Putamen (tissue), 1 donor: ENCODE measurements at regions not wholly inside any gene's neighbourhood (a gene's known extent, or its start where the extent isn't known, plus 50 kb on each side); places are given as distances from the start of the nearest gene placed in this dataset.

Source experiments
- DNase-seq: peaks from one replicate; pipeline ENCODE4 v3.0.0-alpha.2; 2016; ENCODE audit warnings: low spot score

DNA sequence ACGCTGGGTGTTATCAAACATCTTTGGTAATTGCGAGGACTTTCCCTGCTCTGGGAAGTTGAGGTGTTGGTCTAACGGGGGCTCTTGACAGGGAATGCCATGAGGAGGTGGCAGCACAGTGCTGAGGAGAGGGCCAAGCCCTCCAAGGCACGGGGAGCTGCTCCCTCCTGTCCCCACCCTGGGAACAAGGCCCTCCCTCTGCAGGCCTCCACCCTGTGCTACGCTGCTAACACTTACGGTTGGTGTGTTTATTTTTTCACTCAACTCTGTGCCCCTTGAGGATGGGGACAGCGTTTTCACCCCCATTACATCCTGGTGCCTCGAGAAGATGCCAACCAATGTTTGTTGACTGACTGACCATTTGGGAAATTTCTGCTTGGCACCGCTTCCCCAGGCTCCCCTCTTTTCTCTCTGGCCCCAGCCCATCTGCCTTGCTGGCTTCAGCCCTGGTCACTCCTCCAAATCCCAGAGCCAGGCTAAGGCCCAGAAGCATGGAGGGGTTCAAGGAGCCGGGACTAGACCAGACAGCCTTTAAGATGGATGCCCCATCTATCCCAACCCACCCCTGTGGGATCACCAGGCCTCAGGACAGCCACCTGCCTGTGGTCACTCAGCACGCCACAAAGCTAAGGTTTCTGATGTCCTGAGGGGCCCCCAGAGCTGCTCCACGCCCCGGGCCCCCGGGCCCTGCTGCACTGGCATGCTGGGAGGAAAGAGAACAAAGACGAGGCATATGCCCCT is 125.7 kb downstream of the BARX1 start:
- DNase-seq: no peak

DNA sequence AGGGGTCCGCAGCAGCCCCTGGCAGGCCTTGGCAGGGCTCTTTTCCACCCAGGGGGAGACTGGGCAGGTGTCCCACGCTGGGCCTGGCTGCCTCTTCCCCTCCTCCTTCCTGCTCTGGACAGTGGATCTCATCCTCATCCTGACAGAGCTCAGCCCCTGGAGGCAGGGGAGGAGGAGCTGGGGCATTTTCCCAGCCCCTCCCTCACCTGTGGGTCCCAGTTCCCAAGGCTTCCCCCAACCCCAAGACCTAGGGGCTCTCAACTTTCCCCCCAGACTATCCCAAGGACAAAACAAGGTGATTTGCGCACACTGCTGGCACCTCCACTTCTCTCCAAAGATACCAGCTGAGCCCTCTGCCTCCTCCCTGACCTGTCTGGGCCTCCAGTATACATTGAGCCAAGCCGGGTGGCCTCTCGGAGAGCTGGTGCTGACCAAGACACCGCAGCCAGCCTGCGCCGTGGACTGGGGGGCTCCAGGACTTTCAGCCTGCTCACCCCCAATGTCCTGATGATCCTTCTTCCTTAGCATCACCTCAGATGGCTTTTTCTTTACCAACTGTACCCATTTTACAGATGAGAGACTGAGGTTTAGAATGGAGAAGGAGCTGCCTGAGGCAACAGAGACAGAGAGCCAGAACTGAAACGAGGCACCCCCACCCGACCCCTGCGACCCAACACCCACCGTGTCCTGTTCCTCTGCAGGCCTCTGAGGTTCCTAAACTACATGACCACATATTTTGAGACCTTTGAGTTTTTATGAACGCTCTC is 126.6 kb downstream of the BARX1 start:
- DNase-seq: no peak

DNA sequence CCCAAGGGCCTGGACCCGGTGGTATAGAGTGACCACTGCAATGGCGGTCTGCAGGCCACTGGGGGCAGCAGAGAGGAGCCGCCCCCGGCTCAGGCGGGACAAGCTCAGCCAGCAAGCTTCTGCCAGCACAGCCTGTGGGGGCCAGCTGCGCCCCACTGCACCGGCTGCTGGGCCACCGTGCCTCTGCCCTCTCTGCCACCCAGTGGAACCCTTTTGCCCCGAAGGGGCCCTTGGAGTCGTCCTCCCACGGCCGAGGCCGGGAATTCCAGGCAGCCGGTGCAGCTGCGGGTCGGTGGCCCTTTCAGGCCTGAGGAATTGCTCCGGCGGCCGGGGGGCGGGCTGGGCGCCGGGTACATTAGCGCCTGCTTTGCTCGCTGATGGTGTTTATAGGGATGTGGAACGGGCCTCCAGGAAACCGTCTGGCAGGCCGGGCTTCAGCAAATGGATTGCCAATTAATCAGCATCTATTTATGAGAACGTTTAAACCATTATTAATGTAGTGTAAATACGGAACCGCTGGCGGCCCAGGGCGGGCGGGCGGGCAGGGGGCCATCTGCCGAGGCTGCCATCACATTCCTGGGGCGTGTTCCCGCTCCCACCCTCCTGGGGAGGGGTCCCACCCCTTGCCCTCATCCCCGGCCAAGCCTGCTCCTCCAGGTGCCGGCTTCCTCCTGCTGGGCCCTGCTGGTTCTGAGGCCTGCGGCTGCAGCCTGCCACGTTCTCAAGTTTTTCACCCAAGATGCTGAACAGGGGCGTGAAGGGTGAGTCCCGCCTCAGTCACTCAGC is 127.4 kb downstream of the BARX1 start:
- DNase-seq: peak; percentile 15

DNA sequence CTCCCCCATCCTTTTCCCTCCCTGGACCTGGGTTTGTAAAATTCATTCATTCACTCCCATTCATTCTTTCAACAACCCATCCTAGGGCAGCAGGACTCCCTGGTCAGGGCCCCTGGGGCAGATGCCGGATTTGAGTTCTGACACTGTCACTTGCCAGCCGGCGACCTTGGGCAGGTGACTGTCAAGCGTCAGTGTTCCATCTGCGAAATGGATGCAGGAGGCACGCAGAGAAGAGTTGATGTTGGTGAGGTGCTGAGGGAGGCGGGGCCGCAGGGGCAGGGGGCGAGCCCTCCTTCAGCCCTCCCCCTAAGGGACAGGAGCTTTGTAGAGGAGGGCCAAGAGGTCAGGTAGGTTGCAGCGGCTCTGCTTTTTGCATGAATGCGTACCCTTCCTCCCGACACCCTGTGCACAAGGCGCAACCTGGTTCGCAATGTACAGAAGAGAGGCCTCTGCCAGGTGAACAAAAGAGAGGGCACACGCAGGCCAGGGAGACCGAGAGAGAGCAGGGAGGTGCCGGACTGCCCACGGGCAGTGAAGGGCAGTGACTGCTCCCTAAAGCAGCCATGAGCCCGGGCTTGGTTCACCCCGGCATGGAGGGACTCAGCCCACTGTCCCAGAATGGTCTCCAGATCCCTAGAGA is 128.1 kb downstream of the BARX1 start:
- no peak for DNase-seq

DNA sequence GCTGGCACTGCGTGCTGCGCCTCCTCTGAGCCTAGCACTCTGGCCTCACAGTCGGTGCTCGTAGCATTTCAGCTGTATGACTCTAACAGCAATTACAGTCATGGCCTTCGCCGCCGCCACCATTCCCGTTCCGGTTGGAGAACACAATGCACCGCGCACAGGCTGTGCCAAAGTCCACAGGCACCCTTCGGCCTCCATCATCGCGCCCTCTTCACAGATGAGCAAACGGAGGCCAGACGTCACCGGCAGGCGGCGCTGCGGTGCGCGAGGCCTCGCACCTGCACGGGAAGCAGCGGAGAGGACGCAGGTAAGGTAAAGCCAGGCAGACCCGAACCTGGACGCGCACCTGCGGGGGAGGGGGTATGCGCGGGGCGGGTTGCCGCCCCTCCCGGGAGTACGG is 128.9 kb downstream of the BARX1 start:
- DNase-seq: no peak

DNA sequence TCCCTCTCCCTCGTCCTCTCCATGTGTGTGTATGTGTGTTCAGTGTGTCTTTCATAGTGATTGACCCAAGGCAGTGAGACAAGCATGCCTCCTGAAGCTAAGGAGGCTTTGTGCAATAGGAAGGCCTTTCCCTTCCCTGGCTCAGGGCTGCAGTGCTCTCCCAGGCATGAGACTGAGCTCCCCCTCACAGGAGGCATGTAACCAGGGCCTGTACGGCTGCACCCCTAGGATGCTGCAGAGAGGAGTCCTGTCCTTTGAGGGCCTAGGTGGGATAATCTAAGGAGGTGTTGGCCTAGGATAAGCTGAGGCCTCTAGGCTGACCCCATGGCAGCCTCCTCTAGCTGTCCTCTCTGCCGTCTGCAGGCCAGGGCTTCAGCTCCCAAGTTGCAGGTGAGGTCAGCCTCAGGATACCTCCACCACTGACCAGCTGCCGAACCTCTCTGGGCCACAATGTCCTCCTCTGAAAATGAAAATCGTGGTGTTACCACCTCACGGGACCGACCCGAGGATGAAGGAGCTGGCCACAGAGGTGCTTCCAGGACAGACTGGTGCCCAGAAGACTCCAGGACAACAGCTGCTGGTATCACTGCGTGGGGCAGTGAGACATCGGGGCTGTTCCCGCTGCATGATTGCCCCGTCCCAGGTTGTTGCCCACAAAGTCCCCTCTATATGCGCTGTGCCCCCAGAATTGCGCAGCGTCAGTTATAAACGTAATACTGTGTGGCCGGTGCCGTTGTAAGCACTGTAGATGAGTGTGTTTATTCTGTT is 129.6 kb downstream of the BARX1 start:
- DNase-seq: no peak

DNA sequence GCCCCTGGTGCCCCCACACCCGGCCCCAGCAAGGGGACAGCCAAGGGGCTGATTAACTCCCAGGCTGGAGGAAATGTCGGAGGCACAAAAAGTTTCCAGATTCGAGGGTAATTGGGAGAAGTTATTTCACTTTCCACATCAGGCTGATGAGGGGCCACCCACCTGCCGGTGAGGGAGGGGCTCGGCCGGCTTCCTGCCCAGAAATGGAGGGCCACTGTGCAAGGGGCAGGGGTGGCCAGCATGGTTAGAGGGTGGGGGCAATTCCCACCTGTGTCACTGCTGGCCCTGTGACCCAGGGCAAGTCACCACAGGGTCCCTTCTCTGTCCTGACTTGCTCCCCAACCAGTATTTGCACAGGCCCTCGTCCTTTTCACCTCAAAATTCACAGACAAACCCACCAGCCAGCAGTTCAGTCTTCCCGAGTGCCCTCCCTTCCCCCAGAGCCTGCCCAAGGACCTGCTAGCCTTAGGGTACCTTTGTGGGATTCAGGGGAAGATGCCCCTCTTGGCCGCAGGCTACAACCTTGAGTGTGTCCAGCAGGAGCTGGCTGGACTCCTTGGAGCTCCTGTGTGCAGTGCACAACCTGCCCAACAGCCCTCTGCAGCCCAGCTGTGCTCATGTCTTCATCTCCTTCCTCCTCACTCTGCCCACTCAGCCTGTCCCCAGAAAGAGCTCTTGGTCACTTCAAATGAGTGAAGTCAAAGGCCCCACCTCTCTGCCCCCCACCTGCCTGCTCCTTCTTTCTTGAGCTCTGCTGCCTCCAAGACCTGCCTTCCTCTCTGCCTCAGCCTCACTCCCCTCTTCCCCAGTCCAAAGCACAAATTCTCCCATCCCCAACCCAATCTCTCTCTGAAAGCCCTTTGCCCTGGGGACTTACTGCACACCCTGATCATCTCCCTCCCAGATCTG is 130.5 kb downstream of the BARX1 start:
- no peak for DNase-seq

DNA sequence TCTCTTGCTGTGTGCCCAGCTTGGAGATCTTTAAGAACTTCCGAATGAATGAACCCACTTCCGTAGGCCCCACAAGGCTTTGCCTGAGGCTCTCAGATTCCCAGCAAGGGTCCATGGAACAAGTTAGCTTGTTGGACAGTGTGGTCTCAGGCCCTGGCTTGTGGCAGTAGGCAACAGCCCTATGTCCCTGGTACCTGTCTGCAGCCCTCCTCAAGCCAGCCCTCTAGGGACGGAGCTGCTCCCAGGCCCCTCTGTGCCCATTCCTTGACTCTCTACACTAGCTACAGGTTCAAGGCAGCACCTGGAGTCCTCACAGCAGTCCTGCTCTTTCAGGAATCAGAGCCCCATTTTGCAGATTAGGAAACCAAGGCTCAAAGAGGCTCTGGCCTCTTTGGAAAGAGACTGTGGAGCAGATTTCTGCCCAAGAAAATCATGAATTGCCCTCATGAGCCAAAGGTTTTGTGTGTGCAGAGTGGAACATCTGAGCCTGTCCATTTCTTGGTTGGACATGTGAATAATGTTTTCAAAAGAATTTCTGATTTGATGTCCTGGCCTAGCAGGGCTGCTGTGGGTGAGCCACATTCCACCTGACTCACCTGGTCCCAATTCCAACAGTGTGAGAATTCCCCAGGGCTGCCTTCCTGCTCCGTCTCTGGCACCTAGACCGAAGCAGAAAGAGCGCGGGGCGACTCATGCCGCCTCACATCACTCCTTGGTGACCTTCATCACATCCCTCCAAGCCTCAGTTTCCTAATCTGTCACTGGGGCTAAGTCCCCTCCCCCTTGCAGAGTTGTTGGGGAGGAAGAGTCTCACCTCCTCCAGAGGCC is 131.7 kb downstream of the BARX1 start:
- no peak for DNase-seq

DNA sequence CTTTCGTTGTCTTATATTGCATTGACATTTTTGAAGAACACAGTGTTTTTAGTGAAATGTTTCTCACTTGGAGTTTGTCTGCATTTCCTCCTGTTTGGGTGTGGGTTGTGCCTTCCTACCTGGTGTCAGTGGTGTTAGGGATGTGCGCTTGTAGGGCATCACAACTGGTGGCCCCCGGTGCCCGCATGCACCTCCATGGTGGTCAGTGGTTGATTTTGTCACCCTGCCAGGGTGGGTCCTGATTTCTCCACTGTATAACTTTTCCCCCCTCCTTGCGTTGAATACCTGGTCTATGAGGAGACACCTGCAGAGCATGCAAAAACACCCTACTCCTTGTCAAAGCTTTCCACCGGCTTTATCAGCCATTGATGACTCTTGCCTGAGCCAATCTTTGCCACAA is 132.9 kb downstream of the BARX1 start:
- DNase-seq: no peak

DNA sequence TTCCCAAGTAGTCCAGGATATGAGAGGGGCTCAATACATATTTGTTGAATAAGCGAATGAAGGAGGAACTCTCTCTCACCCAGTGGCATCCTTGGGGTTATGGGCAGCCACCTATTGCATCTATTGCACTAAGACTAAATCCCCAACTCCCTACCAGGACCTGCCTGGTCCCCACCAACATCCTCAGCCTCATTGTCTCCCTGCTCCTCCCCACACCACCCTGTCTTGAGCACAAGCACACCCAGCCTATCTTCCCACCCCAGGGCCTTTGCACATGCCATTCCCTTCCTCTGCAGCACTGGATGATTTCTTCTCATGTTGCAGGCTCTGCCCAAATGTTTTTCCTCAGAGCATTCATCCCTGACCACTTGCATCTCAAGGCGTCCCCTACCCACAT is 133.8 kb downstream of the BARX1 start:
- DNase-seq: no peak

DNA sequence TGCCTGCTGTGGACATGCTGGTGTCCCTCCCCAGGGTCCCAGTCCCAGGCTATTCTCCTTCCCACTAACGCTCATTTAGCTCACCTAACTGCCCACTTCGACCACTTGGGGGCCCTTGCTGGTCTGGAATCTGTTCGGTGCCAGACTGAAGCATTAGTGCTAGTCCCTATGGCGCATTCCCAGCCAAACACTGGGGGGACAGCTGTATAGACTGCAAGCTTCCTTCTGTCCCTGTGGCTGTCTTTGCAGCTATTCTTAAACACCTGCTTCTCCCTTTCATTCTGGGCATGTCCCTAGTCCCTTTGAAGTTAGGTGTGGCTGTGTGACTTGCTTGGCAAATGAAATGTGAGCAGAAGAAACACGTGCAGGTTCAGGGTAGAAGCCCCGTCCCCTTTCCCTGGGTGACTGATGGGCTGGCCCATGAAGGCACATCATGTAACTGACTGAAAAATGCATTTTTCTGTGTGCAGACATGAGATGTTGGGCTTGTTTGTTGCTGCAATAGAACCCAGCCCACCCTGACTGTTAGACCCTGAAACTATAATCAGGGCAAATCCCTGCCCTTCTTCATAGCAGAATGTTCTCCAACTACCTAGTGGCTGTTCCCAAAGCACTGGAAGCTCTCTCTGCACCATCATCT is 134.4 kb downstream of the BARX1 start:
- DNase-seq: no peak

DNA sequence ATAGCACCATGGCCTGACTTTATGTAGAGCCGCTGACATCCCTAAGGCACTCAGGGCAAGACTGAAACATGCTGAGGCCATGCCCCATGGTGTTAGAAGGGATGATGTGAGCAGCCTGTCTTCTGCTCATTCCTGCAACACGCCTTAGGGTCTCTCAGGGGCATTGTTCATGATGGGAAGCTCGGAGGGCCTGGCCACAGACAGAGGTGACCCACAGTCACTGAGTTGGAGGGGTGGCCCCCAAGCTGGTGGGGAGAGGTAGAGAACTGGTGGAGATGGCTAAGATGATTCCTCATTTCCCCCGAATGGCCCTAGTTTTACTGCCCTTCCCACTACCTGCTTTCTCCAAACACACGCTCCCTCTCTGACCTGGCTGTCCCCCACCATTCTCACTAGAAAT is 135.2 kb downstream of the BARX1 start:
- DNase-seq: no peak

DNA sequence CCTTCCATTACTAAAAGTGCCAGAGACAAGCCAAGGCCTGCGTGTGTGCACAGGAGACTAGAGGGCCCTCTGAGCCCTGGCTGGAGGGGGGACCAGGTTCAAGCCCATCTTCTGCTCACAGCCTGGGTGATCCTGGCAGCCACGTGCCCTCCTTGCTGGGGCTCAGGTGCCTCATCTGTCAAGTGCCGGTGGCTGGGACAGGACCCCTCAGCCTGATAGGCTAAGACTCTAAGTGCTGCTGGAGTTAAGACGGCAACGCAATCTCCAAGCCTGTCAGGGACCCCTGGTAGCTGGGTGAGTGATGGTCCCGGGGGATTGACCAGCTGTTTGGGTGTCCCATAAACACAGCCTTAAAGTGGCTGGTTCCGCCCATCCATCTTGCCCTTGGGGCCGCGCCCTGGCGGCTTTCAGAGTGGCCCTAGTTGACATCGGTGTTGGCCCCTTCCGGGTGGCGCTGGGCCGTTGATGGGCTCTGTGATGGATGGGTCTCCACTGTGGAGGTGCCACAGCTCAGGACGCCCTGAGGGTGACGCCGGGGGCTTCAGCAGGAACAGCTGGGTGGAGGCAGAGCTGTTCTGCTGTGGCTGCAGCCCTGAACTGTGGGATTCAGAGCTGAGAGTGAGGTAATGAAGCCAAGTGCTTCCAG is 136.2 kb downstream of the BARX1 start:
- no peak for DNase-seq

DNA sequence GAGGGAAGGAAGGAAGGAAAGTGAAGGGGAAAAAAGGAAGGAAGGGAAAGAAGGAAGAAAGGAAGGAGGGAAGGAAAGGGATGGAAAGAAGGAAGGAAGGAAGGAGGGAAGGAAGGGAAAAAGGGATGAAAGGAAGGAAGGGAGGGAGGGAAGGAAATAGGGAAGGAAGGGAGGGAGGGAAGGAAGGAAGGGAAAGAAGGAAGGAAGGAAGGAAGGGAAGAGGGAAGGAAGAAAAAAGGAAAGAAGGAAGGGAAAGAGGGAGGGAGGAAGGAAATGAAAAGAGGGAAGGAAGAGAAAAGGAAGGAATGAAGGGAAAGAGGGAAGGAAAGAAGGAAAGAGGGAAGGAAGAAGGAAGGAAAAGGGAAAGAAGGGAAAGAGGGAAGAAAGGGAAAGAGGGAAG is 136.9 kb downstream of the BARX1 start:
- no peak for DNase-seq

DNA sequence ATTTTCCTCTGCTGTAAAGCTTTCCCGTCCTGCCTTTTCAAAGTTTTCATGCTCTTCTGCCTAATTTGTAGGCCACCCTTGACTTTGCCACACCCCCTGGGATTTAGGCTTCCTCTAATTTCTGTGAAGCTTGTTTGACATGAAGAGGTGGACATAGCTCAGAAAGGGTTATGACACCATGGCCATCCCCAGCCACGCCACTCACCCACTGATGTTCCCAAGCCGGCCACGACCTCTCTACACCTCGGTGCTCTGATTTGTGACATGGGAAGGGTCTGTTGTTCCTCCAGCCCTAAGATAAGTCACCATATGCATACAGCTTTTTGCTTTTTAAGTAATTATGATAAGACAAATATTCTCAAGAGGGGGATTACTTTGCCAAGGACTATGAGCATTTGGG is 139.5 kb downstream of the BARX1 start:
- no peak for DNase-seq

DNA sequence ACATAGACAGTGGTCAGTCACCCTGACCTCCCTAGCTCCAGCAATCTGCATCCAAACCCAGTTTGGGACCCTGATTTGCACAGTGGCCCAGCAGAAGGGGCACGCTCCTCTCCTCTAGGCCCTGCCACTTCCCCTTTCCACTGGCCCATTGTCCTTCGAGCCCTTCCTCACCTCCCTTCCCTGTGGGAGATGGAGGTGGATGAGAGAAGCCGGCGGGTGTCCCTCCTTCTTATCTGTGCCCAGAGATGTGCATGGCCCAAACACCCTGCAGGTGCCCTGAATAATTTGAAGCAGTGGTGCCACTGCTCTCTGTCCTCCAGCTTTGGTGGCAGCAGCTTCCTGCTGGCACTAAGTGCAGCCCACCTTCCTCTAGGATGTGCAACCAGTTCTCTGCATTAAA is 140.0 kb downstream of the BARX1 start:
- DNase-seq: no peak

DNA sequence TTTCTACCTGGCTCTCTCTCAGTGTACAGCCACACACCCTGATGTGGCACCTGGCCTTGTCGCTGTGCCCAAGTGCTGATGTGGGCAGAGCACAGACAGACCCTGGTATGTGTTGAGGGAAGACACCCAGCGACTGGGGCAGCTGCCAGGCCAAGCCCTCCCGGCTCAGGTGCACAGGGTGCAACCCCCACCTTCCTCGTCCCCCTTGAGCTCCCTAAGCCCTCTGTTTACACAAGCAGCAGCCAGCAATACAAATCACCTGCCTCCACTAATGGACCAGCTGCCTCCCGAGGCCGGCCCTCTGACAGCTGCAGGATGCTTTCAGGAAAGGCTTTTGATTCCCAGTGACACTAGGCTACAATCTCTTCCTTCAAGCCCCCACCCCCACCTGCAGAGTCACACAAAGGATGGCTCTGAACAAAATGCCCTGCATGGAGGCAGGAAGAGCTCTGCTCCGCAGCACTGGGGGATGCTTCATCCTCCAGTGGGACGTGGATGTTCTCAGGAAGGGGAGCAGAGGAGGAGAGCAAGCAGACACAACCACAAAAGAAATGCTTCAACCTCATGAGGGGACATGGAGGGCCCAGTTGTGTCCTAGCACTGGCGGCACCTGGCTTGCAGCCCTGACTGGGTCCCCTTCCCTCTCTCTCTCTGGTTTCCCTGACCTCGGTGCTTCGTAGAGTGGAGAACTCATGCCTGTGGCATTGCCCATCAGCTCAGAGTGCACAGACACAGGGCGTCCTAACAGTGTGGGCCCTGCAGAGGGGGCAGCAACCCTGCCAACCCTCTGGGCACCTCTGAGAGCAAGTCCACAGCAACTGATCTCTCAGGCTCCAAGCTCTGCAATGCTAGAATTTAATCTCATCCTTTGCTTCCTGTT is 140.8 kb downstream of the BARX1 start:
- no peak for DNase-seq
